ENCODE measurements at regions not wholly inside any gene's neighbourhood (a gene's known extent, or its start where the extent isn't known, plus 50 kb on each side); places are given as distances from the start of the nearest gene placed in this dataset.

- Histone ChIP-seq H3K36me3 (ENCODE audit: control insufficient read depth in 1 of 2, insufficient read depth in 2 of 2, low read length in 2 of 2) (no peaks in the 10 kb centered on the region), H3K9me3 (ENCODE audit: control insufficient read depth in 1 of 2, insufficient read depth in 1 of 2, low read depth in 1 of 2, low read length in 2 of 2) (no peaks in the 10 kb centered on the region), H3K27ac (ENCODE audit: low read depth, low read length) (no peak overlapping the region), H3K4me1 (ENCODE audit: control insufficient read depth in 1 of 2, insufficient read depth in 2 of 2, low read length in 2 of 2) (no peaks in the 10 kb centered on the region), H4K20me1 (ENCODE audit: insufficient read depth) (no peaks in the 10 kb centered on the region), H3K79me2 (ENCODE audit: insufficient read depth, low read length) (no peaks in the 10 kb centered on the region), H3K9me2 (ENCODE audit: insufficient read depth) (no peaks in the 10 kb centered on the region), H2AFZ (ENCODE audit: low read depth, low read length, poor library complexity, severe bottlenecking) (no peak overlapping the region), H3K9ac (ENCODE audit: low read length) (no peak overlapping the region), H3K27me3 (ENCODE audit: insufficient read depth, low read length) (no peaks in the 10 kb centered on the region), H3K4me2 (ENCODE audit: low read length) (no peak overlapping the region), H3K4me3 (replicated peaks in 1 of 2; ENCODE audit: low read depth in 1 of 2, low read length in 2 of 2) (no peak overlapping the region)
- CTCF ChIA-PET, result no interaction called here
- RAD21 ChIA-PET (ENCODE audit: low non-redundant PET in 1 of 2, low total read pairs in 2 of 2, uncharacterized antibody in 2 of 2, unreplicated experiment in 2 of 2), result no interaction called here
- POLR2A ChIA-PET, result no interaction called here
- ATAC-seq, result no peak
- DNase-seq (ENCODE audit: low read depth, low spot score), result no peak
- intact Hi-C loops (cut with micrococcal nuclease), result no loop called here
- TF ChIP-seq ZNF274 (IDR thresholded peaks at IDR 0.05; ENCODE audit: low read depth, low read length), result no peak
- peak; percentile 45; the same call in 1 of the 2 replicates for TF ChIP-seq RAD21 (IDR thresholded peaks at IDR 0.05; ENCODE audit: low read depth)
- TF ChIP-seq CTCF (IDR thresholded peaks at IDR 0.05 in 2 of 3, conservative IDR thresholded peaks at IDR 0.05 in 1 of 3; ENCODE audit: borderline replicate concordance in 1 of 3, insufficient read depth in 1 of 3, low read depth in 2 of 3, low read length in 2 of 3), result peak in 1 of 3 experiments; percentile 16; a peak in 2 of 6 replicates
- no TSS peak for BruUV-seq (replicated peaks)
These were observed 103.8 kb upstream of the CCDC150 start for GRCh38 chr2:196535742-196536141.

DNA sequence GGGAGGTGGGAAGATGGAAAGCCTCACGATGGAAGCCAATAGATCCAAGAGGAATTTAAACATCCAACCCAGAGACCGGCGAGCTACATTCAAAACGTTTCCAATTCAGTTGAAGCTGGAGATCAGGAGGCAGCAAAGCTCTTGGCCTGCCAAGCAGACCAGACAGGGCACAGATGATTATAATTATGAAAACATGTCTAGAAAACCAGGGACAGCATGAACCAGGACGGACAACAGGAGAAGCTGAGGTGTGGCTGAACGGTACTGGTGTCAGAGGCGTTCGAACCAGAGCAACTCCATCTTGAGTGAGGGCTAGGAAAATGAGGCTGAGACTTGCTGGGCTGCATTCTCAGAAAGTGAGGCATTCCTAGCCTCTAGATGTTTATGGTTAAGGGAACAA, 102.2 kb upstream of the CCDC150 start:
- H3K9ac ChIP-seq (ENCODE audit: low read length), result no peak overlapping the region
- H3K4me3 ChIP-seq (replicated peaks in 1 of 2; ENCODE audit: low read depth in 1 of 2, low read length in 2 of 2), result no peak overlapping the region
- no TSS peak for BruUV-seq (replicated peaks)
- ChIA-PET POLR2A (no interaction called here), CTCF (no interaction called here), RAD21 (ENCODE audit: low non-redundant PET in 1 of 2, low total read pairs in 2 of 2, uncharacterized antibody in 2 of 2, unreplicated experiment in 2 of 2) (no interaction called here)
- DNase-seq (ENCODE audit: low read depth, low spot score), result no peak
- H3K27ac ChIP-seq (ENCODE audit: low read depth, low read length), result no peak overlapping the region
- H3K79me2 ChIP-seq (ENCODE audit: insufficient read depth, low read length), result no peaks in the 10 kb centered on the region
- ATAC-seq, result no peak
- TF ChIP-seq CTCF (IDR thresholded peaks at IDR 0.05 in 2 of 3, conservative IDR thresholded peaks at IDR 0.05 in 1 of 3; ENCODE audit: borderline replicate concordance in 1 of 3, insufficient read depth in 1 of 3, low read depth in 2 of 3, low read length in 2 of 3), result no peak
- TF ChIP-seq ZFX (IDR thresholded peaks at IDR 0.05), result no peak
- TF ChIP-seq, protein P1, sequence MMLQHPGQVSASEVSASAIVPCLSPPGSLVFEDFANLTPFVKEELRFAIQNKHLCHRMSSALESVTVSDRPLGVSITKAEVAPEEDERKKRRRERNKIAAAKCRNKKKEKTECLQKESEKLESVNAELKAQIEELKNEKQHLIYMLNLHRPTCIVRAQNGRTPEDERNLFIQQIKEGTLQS (IDR thresholded peaks at IDR 0.05), result no peak
- TF ChIP-seq ZNF274 (IDR thresholded peaks at IDR 0.05; ENCODE audit: low read depth, low read length), result no peak
- TF ChIP-seq EGR1 (IDR thresholded peaks at IDR 0.05; ENCODE audit: low read depth), result no peak
- no peaks in the 10 kb centered on the region for H3K9me3 ChIP-seq (ENCODE audit: control insufficient read depth in 1 of 2, insufficient read depth in 1 of 2, low read depth in 1 of 2, low read length in 2 of 2)
- no peaks in the 10 kb centered on the region for H3K4me1 ChIP-seq (ENCODE audit: control insufficient read depth in 1 of 2, insufficient read depth in 2 of 2, low read length in 2 of 2)
- H3K36me3 ChIP-seq (ENCODE audit: control insufficient read depth in 1 of 2, insufficient read depth in 2 of 2, low read length in 2 of 2), result no peaks in the 10 kb centered on the region
- no peak overlapping the region for H2AFZ ChIP-seq (ENCODE audit: low read depth, low read length, poor library complexity, severe bottlenecking)
- no peaks in the 10 kb centered on the region for H3K27me3 ChIP-seq (ENCODE audit: insufficient read depth, low read length)
- no peaks in the 10 kb centered on the region for H3K9me2 ChIP-seq (ENCODE audit: insufficient read depth)
- intact Hi-C loops (cut with micrococcal nuclease), result no loop called here
- no peak overlapping the region for H3K4me2 ChIP-seq (ENCODE audit: low read length)
- no peaks in the 10 kb centered on the region for H4K20me1 ChIP-seq (ENCODE audit: insufficient read depth)

Data from HCT116 (cell line).